Central memory CD8-positive, alpha-beta T cell (primary cell): ENCODE measurements at regions not wholly inside any gene's neighbourhood (a gene's known extent, or its start where the extent isn't known, plus 50 kb on each side); places are given as distances from the start of the nearest gene placed in this dataset.

Experiments used
- ATAC-seq: fragments of 150-1000 bp; cut with Tn5 transposase; replicated peaks from 2 replicates; pipeline ENCODE4 v1.10.0; 2022; ENCODE audit warnings: mild to moderate bottlenecking, moderate FRiP score, moderate number of reproducible peaks; ENCODE audit not compliant: poor library complexity, severe bottlenecking; ENCODE audit errors: extremely low read depth
- DNase-seq, 2 donors: peaks; one replicate each; pipeline ENCODE4 v3.0.0; 2021; ENCODE audit warnings: low spot score in 2 of 2
- H3K27ac Mint-ChIP-seq: one replicate; pipeline ENCODE4 v1.8.0; 2022; ENCODE audit warnings: low read depth, mild to moderate bottlenecking, moderate library complexity, mixed read lengths
- H3K27me3 Mint-ChIP-seq: one replicate; pipeline ENCODE4 v1.8.0; 2022; ENCODE audit warnings: mixed read lengths
- H3K36me3 Mint-ChIP-seq: one replicate; pipeline ENCODE4 v1.8.0; 2022; ENCODE audit warnings: mild to moderate bottlenecking, moderate library complexity, mixed read lengths; ENCODE audit not compliant: insufficient read depth
- H3K4me1 Mint-ChIP-seq: one replicate; pipeline ENCODE4 v1.8.0; 2022; ENCODE audit warnings: mixed read lengths
- H3K4me3 Mint-ChIP-seq: one replicate; pipeline ENCODE4 v1.8.0; 2022; ENCODE audit warnings: mild to moderate bottlenecking, moderate library complexity, mixed read lengths
- H3K9me3 Mint-ChIP-seq: one replicate; pipeline ENCODE4 v1.8.0; 2022; ENCODE audit warnings: mixed read lengths

- Mint-ChIP-seq H3K27me3 (no peaks in the 10 kb centered on the region), H3K27ac (no peak overlapping the region), H3K9me3 (peaks cover 12% of the 10 kb centered on the region), H3K36me3 (no peaks in the 10 kb centered on the region), H3K4me3 (no peak overlapping the region), H3K4me1 (no peaks in the 10 kb centered on the region)
- no peak for ATAC-seq
- DNase-seq: no peak
These were observed 378.5 kb downstream of the FAT4 start for GRCh38 chr4:125693228-125693627.

- ATAC-seq (no peak), DNase-seq (no peak)
- H3K4me3 Mint-ChIP-seq: no peak overlapping the region
- no peaks in the 10 kb centered on the region for H3K27me3 Mint-ChIP-seq
- peaks cover 1% of the 10 kb centered on the region for H3K36me3 Mint-ChIP-seq
- H3K27ac Mint-ChIP-seq: no peak overlapping the region
- H3K4me1 Mint-ChIP-seq: no peaks in the 10 kb centered on the region
- H3K9me3 Mint-ChIP-seq: peaks cover 5% of the 10 kb centered on the region
These were observed 387.7 kb downstream of the FAT4 start for GRCh38 chr4:125702406-125702805.

- peaks cover 1% of the 10 kb centered on the region for H3K36me3 Mint-ChIP-seq
- no peak for ATAC-seq
- H3K4me1 Mint-ChIP-seq: no peaks in the 10 kb centered on the region
- no peaks in the 10 kb centered on the region for H3K27me3 Mint-ChIP-seq
- no peak for DNase-seq
- H3K27ac Mint-ChIP-seq: no peak overlapping the region
- H3K9me3 Mint-ChIP-seq: peaks cover 5% of the 10 kb centered on the region
- no peak overlapping the region for H3K4me3 Mint-ChIP-seq
These were observed 388.7 kb downstream of the FAT4 start for GRCh38 chr4:125703443-125703842.

- H3K9me3 Mint-ChIP-seq: peaks cover 5% of the 10 kb centered on the region
- ATAC-seq (no peak), DNase-seq (no peak)
- H3K36me3 Mint-ChIP-seq: peaks cover 1% of the 10 kb centered on the region
- H3K4me1 Mint-ChIP-seq: no peaks in the 10 kb centered on the region
- H3K4me3 Mint-ChIP-seq: no peak overlapping the region
- no peaks in the 10 kb centered on the region for H3K27me3 Mint-ChIP-seq
- H3K27ac Mint-ChIP-seq: no peak overlapping the region
These were observed 390.0 kb downstream of the FAT4 start for GRCh38 chr4:125704726-125705125.

- Mint-ChIP-seq H3K27me3 (no peaks in the 10 kb centered on the region), H3K4me1 (no peaks in the 10 kb centered on the region)
- no peak for ATAC-seq
These were observed 390.9 kb downstream of the FAT4 start for GRCh38 chr4:125705681-125706080.

GRCh38 chr4:125707397-125707796 is 392.6 kb downstream of the FAT4 start:
- Mint-ChIP-seq H3K4me1 (no peaks in the 10 kb centered on the region), H3K27me3 (no peaks in the 10 kb centered on the region)

More at GRCh38 chr4:125705681-125706080, 390.9 kb downstream of the FAT4 start:
- DNase-seq: no peak
- H3K9me3 Mint-ChIP-seq: peaks cover 8% of the 10 kb centered on the region
- H3K36me3 Mint-ChIP-seq: peaks cover 1% of the 10 kb centered on the region
- no peak overlapping the region for H3K4me3 Mint-ChIP-seq
- H3K27ac Mint-ChIP-seq: no peak overlapping the region

GRCh38 chr4:125710766-125711165 is 396.0 kb downstream of the FAT4 start:
- no peak for ATAC-seq
- H3K4me3 Mint-ChIP-seq: no peak overlapping the region
- H3K27ac Mint-ChIP-seq: no peak overlapping the region

More at GRCh38 chr4:125707397-125707796, 392.6 kb downstream of the FAT4 start:
- Mint-ChIP-seq H3K4me3 (no peak overlapping the region), H3K36me3 (peaks cover 1% of the 10 kb centered on the region), H3K27ac (no peak overlapping the region), H3K9me3 (peaks cover 6% of the 10 kb centered on the region)
- ATAC-seq (no peak), DNase-seq (no peak)

GRCh38 chr4:125714049-125714448 is 399.3 kb downstream of the FAT4 start:
- H3K36me3 Mint-ChIP-seq: no peaks in the 10 kb centered on the region
- ATAC-seq: no peak
- DNase-seq: no peak
- peaks cover 28% of the 10 kb centered on the region for H3K9me3 Mint-ChIP-seq
- H3K4me1 Mint-ChIP-seq: no peaks in the 10 kb centered on the region
- H3K4me3 Mint-ChIP-seq: no peak overlapping the region
- H3K27ac Mint-ChIP-seq: no peak overlapping the region
- no peaks in the 10 kb centered on the region for H3K27me3 Mint-ChIP-seq

More at GRCh38 chr4:125710766-125711165, 396.0 kb downstream of the FAT4 start:
- Mint-ChIP-seq H3K9me3 (peaks cover 22% of the 10 kb centered on the region), H3K36me3 (no peaks in the 10 kb centered on the region), H3K27me3 (no peaks in the 10 kb centered on the region), H3K4me1 (no peaks in the 10 kb centered on the region)
- no peak for DNase-seq

GRCh38 chr4:125714845-125715244 is 400.1 kb downstream of the FAT4 start:
- Mint-ChIP-seq H3K4me1 (no peaks in the 10 kb centered on the region), H3K27me3 (no peaks in the 10 kb centered on the region), H3K27ac (no peak overlapping the region), H3K9me3 (peaks cover 28% of the 10 kb centered on the region), H3K4me3 (no peak overlapping the region), H3K36me3 (no peaks in the 10 kb centered on the region)
- ATAC-seq (no peak), DNase-seq (no peak)

GRCh38 chr4:125719987-125720386 is 405.2 kb downstream of the FAT4 start:
- no peak overlapping the region for H3K4me3 Mint-ChIP-seq
- no peak overlapping the region for H3K27ac Mint-ChIP-seq
- no peaks in the 10 kb centered on the region for H3K27me3 Mint-ChIP-seq
- H3K36me3 Mint-ChIP-seq: no peaks in the 10 kb centered on the region
- no peaks in the 10 kb centered on the region for H3K4me1 Mint-ChIP-seq
- peaks cover 6% of the 10 kb centered on the region for H3K9me3 Mint-ChIP-seq
- DNase-seq (no peak), ATAC-seq (no peak)

- DNase-seq: no peak
- H3K4me1 Mint-ChIP-seq: no peaks in the 10 kb centered on the region
- no peaks in the 10 kb centered on the region for H3K36me3 Mint-ChIP-seq
- H3K27ac Mint-ChIP-seq: no peak overlapping the region
- H3K27me3 Mint-ChIP-seq: no peaks in the 10 kb centered on the region
- H3K4me3 Mint-ChIP-seq: no peak overlapping the region
- H3K9me3 Mint-ChIP-seq: peaks cover 6% of the 10 kb centered on the region
- ATAC-seq: no peak
These were observed 407.3 kb downstream of the FAT4 start for GRCh38 chr4:125722009-125722408.

GRCh38 chr4:125725957-125726525 is 411.3 kb downstream of the FAT4 start:
- ATAC-seq: no peak
- H3K27ac Mint-ChIP-seq: no peak overlapping the region
- DNase-seq: no peak
- H3K4me3 Mint-ChIP-seq: no peak overlapping the region
- peaks cover 8% of the 10 kb centered on the region for H3K9me3 Mint-ChIP-seq
- no peaks in the 10 kb centered on the region for H3K4me1 Mint-ChIP-seq
- no peaks in the 10 kb centered on the region for H3K27me3 Mint-ChIP-seq
- no peaks in the 10 kb centered on the region for H3K36me3 Mint-ChIP-seq

- Mint-ChIP-seq H3K4me3 (no peak overlapping the region), H3K4me1 (no peaks in the 10 kb centered on the region), H3K36me3 (no peaks in the 10 kb centered on the region), H3K27ac (no peak overlapping the region), H3K27me3 (no peaks in the 10 kb centered on the region), H3K9me3 (peaks cover 10% of the 10 kb centered on the region)
- DNase-seq (no peak), ATAC-seq (no peak)
These were observed 413.2 kb downstream of the FAT4 start for GRCh38 chr4:125727931-125728330.
